ENCODE measurements at regions not wholly inside any gene's neighbourhood (a gene's known extent, or its start where the extent isn't known, plus 50 kb on each side); places are given as distances from the start of the nearest gene placed in this dataset.

DNA sequence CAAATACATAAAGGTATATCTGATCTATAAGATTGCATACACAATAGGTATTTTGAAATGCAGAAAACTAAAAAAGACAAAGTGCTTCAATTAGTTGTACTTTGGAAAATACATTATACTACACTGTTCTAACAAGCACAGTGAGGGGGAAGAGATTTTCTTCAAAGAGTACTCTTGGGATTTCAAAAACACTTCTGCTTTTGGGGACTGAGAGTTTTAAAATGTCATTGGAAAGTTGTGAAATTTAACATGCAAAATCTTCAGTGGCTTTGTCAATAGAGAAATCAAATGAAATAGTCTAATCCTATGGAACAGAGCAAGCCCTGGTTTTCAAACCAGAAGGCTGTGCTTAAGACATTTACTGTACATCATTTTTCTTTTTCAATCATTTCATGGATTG is 322.2 kb upstream of the SEMA6D start:
- Histone ChIP-seq H3K27me3 (ENCODE audit: control insufficient read depth, insufficient read depth, low read length) (no peaks in the 10 kb centered on the region), H3K27ac (ENCODE audit: low read depth, low read length) (no peak overlapping the region), H3K36me3 (ENCODE audit: control insufficient read depth, insufficient read depth, low read length) (no peaks in the 10 kb centered on the region), H3K9me3 (ENCODE audit: control insufficient read depth, insufficient read depth, low read length) (no peaks in the 10 kb centered on the region), H3K4me3 (ENCODE audit: low read depth, low read length) (no peak overlapping the region), H3K4me1 (ENCODE audit: control insufficient read depth, insufficient read depth, low read length) (no peaks in the 10 kb centered on the region)
- no peak for DNase-seq (ENCODE audit: low read depth in 4 of 6, low spot score in 6 of 6)

DNA sequence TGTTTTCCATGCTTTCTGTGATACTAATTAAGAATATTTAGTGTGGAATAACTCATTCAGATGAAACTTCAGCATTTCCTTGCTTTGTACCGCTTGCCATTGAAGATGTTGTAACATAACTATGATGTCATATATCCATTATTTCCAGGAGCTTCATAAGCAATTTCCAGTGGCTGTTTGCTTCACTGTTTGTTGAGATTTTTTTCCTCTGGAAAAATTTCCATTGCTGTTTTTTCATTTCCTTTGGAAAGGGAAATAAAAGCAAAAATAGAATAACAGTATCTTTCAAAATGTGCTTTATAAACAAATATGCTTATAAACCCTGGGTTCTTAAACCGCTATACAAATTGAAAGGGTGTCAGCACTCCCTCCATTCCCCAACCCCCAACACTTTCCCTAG is 319.6 kb upstream of the SEMA6D start:
- no peaks in the 10 kb centered on the region for H3K36me3 ChIP-seq (ENCODE audit: control insufficient read depth, insufficient read depth, low read length)
- no CpG with 5 or more reads among the region's 2 CpGs for WGBS (ENCODE audit: insufficient coverage)
- no peaks in the 10 kb centered on the region for H3K9me3 ChIP-seq (ENCODE audit: control insufficient read depth, insufficient read depth, low read length)
- H3K27ac ChIP-seq (ENCODE audit: low read depth, low read length): no peak overlapping the region
- no peak for DNase-seq (ENCODE audit: low read depth in 4 of 6, low spot score in 6 of 6)
- H3K4me3 ChIP-seq (ENCODE audit: low read depth, low read length): no peak overlapping the region
- no peaks in the 10 kb centered on the region for H3K27me3 ChIP-seq (ENCODE audit: control insufficient read depth, insufficient read depth, low read length)
- no peaks in the 10 kb centered on the region for H3K4me1 ChIP-seq (ENCODE audit: control insufficient read depth, insufficient read depth, low read length)

GRCh38 chr15:47398132-47398531 is 319.2 kb upstream of the SEMA6D start:
- 76% methylated on average over 3 of the region's 3 CpGs for WGBS (ENCODE audit: insufficient coverage)
- H3K4me3 ChIP-seq (ENCODE audit: low read depth, low read length): no peak overlapping the region
- no peak overlapping the region for H3K27ac ChIP-seq (ENCODE audit: low read depth, low read length)
- no peaks in the 10 kb centered on the region for H3K36me3 ChIP-seq (ENCODE audit: control insufficient read depth, insufficient read depth, low read length)
- H3K27me3 ChIP-seq (ENCODE audit: control insufficient read depth, insufficient read depth, low read length): no peaks in the 10 kb centered on the region
- no peaks in the 10 kb centered on the region for H3K9me3 ChIP-seq (ENCODE audit: control insufficient read depth, insufficient read depth, low read length)
- H3K4me1 ChIP-seq (ENCODE audit: control insufficient read depth, insufficient read depth, low read length): no peaks in the 10 kb centered on the region
- no peak for DNase-seq (ENCODE audit: low read depth in 4 of 6, low spot score in 6 of 6)

- WGBS (ENCODE audit: insufficient coverage): 87% methylated on average over 3 of the region's 5 CpGs
- Histone ChIP-seq H3K4me3 (ENCODE audit: low read depth, low read length) (no peak overlapping the region), H3K27me3 (ENCODE audit: control insufficient read depth, insufficient read depth, low read length) (no peaks in the 10 kb centered on the region), H3K4me1 (ENCODE audit: control insufficient read depth, insufficient read depth, low read length) (no peaks in the 10 kb centered on the region), H3K27ac (ENCODE audit: low read depth, low read length) (no peak overlapping the region), H3K36me3 (ENCODE audit: control insufficient read depth, insufficient read depth, low read length) (no peaks in the 10 kb centered on the region), H3K9me3 (ENCODE audit: control insufficient read depth, insufficient read depth, low read length) (no peaks in the 10 kb centered on the region)
- no peak for DNase-seq (ENCODE audit: low read depth in 4 of 6, low spot score in 6 of 6)
Measured at GRCh38 chr15:47398594-47398993, 318.7 kb upstream of the SEMA6D start.

- H3K4me1 ChIP-seq (ENCODE audit: control insufficient read depth, insufficient read depth, low read length): no peaks in the 10 kb centered on the region
- 71% methylated on average over 1 of the region's 1 CpG for WGBS (ENCODE audit: insufficient coverage)
- no peaks in the 10 kb centered on the region for H3K9me3 ChIP-seq (ENCODE audit: control insufficient read depth, insufficient read depth, low read length)
- no peak overlapping the region for H3K4me3 ChIP-seq (ENCODE audit: low read depth, low read length)
- H3K27me3 ChIP-seq (ENCODE audit: control insufficient read depth, insufficient read depth, low read length): no peaks in the 10 kb centered on the region
- H3K27ac ChIP-seq (ENCODE audit: low read depth, low read length): no peak overlapping the region
- H3K36me3 ChIP-seq (ENCODE audit: control insufficient read depth, insufficient read depth, low read length): no peaks in the 10 kb centered on the region
- no peak for DNase-seq (ENCODE audit: low read depth in 4 of 6, low spot score in 6 of 6)
Measured at GRCh38 chr15:47399100-47399499, 318.2 kb upstream of the SEMA6D start.

- H3K4me3 ChIP-seq (ENCODE audit: low read depth, low read length): no peak overlapping the region
- WGBS (ENCODE audit: insufficient coverage): no CpG with 5 or more reads among the region's 2 CpGs
- no peak for DNase-seq (ENCODE audit: low read depth in 4 of 6, low spot score in 6 of 6)
Measured at GRCh38 chr15:47400603-47401002, 316.7 kb upstream of the SEMA6D start.

DNA sequence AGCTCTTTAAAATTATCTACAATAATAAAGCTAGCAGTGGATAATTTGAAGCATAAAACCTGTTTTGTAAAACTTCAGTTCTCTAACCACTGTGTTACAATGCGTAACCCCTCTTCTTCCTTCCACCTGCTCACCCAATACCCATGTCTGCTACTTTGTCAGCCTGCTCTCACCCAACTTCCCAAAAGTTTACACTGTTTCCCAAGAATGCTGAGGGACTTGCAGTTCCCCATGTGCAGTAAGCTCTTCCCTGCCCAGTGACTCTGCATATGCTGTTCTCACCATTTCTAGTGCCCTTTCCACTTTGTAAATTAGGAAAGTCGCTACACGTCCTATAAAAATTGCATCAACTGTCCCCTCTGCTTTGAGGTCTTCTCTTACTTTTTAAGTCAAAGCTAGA is 315.9 kb upstream of the SEMA6D start:
- Histone ChIP-seq H3K9me3 (ENCODE audit: control insufficient read depth, insufficient read depth, low read length) (no peaks in the 10 kb centered on the region), H3K27ac (ENCODE audit: low read depth, low read length) (no peak overlapping the region), H3K27me3 (ENCODE audit: control insufficient read depth, insufficient read depth, low read length) (no peaks in the 10 kb centered on the region), H3K4me3 (ENCODE audit: low read depth, low read length) (no peak overlapping the region), H3K36me3 (ENCODE audit: control insufficient read depth, insufficient read depth, low read length) (no peaks in the 10 kb centered on the region), H3K4me1 (ENCODE audit: control insufficient read depth, insufficient read depth, low read length) (no peaks in the 10 kb centered on the region)
- DNase-seq (ENCODE audit: low read depth in 4 of 6, low spot score in 6 of 6): no peak
- 71% methylated on average over 3 of the region's 3 CpGs for WGBS (ENCODE audit: insufficient coverage)

More at GRCh38 chr15:47400603-47401002, 316.7 kb upstream of the SEMA6D start:
- no peaks in the 10 kb centered on the region for H3K27me3 ChIP-seq (ENCODE audit: control insufficient read depth, insufficient read depth, low read length)
- no peak overlapping the region for H3K27ac ChIP-seq (ENCODE audit: low read depth, low read length)
- H3K4me1 ChIP-seq (ENCODE audit: control insufficient read depth, insufficient read depth, low read length): no peaks in the 10 kb centered on the region
- H3K9me3 ChIP-seq (ENCODE audit: control insufficient read depth, insufficient read depth, low read length): no peaks in the 10 kb centered on the region
- no peaks in the 10 kb centered on the region for H3K36me3 ChIP-seq (ENCODE audit: control insufficient read depth, insufficient read depth, low read length)

- no peak overlapping the region for H3K4me3 ChIP-seq (ENCODE audit: low read depth, low read length)
- H3K36me3 ChIP-seq (ENCODE audit: control insufficient read depth, insufficient read depth, low read length): no peaks in the 10 kb centered on the region
- WGBS (ENCODE audit: insufficient coverage): no CpG with 5 or more reads among the region's 1 CpG
- no peaks in the 10 kb centered on the region for H3K27me3 ChIP-seq (ENCODE audit: control insufficient read depth, insufficient read depth, low read length)
- H3K27ac ChIP-seq (ENCODE audit: low read depth, low read length): no peak overlapping the region
- H3K9me3 ChIP-seq (ENCODE audit: control insufficient read depth, insufficient read depth, low read length): no peaks in the 10 kb centered on the region
- no peaks in the 10 kb centered on the region for H3K4me1 ChIP-seq (ENCODE audit: control insufficient read depth, insufficient read depth, low read length)
- DNase-seq (ENCODE audit: low read depth in 4 of 6, low spot score in 6 of 6): no peak
Measured at GRCh38 chr15:47402829-47403228, 314.5 kb upstream of the SEMA6D start.

DNA sequence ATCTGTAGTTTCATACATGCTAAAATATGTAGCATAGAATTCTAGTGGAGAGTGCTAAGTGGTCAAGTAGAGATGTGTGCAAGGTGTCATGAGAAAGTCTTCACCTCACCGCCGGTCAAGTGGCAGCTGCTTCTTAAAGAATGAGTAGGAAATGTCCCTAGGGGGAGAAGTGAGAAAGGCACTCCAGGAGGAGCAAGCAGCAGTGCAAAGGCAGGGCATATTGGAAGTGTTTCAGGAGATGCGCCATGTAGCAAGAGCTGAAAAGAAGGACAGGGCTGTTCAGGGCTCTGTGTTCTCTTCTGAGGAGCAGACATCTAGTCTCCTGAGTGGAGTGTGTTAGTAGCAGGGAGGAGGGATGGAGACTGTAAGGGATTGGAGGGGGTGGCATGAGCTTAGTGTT is 312.4 kb upstream of the SEMA6D start:
- peak in 1 of 6 donors; percentile 17 for DNase-seq (ENCODE audit: low read depth in 4 of 6, low spot score in 6 of 6)
- 94% methylated on average over 3 of the region's 3 CpGs for WGBS (ENCODE audit: insufficient coverage)
- Histone ChIP-seq H3K27ac (ENCODE audit: low read depth, low read length) (no peak overlapping the region), H3K9me3 (ENCODE audit: control insufficient read depth, insufficient read depth, low read length) (no peaks in the 10 kb centered on the region), H3K4me3 (ENCODE audit: low read depth, low read length) (no peak overlapping the region), H3K36me3 (ENCODE audit: control insufficient read depth, insufficient read depth, low read length) (no peaks in the 10 kb centered on the region), H3K4me1 (ENCODE audit: control insufficient read depth, insufficient read depth, low read length) (no peaks in the 10 kb centered on the region), H3K27me3 (ENCODE audit: control insufficient read depth, insufficient read depth, low read length) (no peaks in the 10 kb centered on the region)

DNA sequence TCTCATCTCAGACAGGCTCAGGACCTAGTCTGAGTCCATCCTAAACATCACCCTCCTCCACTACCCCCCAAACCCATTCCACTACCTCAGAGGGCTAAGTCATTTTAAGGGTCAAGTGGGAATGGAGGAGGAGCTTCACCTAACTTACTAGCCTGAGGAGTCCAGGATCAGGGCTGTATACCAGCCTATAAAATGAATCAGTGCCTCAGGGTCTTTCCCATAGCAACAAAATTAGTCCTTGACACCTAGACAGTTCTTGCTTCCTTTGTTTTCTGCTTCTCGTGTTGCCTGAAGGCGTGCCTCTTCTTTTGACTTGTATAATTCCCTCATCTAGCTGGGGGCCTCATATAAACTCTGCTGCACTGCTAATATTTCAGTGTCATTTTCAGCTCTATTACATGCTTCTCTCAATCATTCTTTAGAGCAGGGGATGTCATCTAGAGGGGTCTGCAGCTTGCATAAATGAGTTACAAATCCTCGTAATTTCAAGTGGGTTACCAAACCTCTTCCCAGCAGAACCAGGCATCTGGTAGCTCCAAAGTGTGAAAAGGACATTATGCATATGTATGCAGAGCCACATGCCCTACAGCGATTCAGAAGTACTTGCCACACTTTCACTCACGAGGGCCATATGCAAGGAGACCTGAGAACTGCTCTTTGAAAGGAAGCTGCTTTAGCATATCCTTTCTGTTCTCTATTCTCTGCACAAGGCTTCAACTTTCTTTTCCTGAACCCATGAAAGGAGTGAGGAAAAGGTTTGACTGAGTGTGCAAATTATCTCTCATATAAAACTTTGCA is 311.7 kb upstream of the SEMA6D start:
- Histone ChIP-seq H3K27ac (ENCODE audit: low read depth, low read length) (no peak overlapping the region), H3K36me3 (ENCODE audit: control insufficient read depth, insufficient read depth, low read length) (no peaks in the 10 kb centered on the region), H3K27me3 (ENCODE audit: control insufficient read depth, insufficient read depth, low read length) (no peaks in the 10 kb centered on the region), H3K4me1 (ENCODE audit: control insufficient read depth, insufficient read depth, low read length) (no peaks in the 10 kb centered on the region), H3K9me3 (ENCODE audit: control insufficient read depth, insufficient read depth, low read length) (no peaks in the 10 kb centered on the region), H3K4me3 (ENCODE audit: low read depth, low read length) (no peak overlapping the region)
- peak in 2 of 6 donors; percentile 14 to 85 for DNase-seq (ENCODE audit: low read depth in 4 of 6, low spot score in 6 of 6)
- 65% methylated on average over 2 of the region's 5 CpGs for WGBS (ENCODE audit: insufficient coverage)

All from spinal cord (tissue), 9 donors.